Prostate gland (tissue), 2 donors: ENCODE measurements at regions not wholly inside any gene's neighbourhood (a gene's known extent, or its start where the extent isn't known, plus 50 kb on each side); places are given as distances from the start of the nearest gene placed in this dataset.

Source experiments
- POLR2A ChIP-seq: fragments of 450-650 bp; IDR thresholded peaks from one replicate; pipeline ENCODE4 v1.6.1; 2016; ENCODE audit warnings: antibody characterized with exemption, mild to moderate bottlenecking
- POLR2AphosphoS5 ChIP-seq: sonication (generic); formaldehyde crosslinking; IDR thresholded peaks from one replicate; pipeline ENCODE4 v1.6.1; 2017; ENCODE audit warnings: antibody characterized with exemption
- TF ChIP-seq, protein P1 (sequence below), 4 experiments: fragments of 200-600 bp in 2 of 4; fragments of 450-650 bp in 2 of 4; sonication (generic) in 2 of 4; IDR thresholded peaks; 1 replicate in 3 of 4; 2 replicates in 1 of 4; pipeline ENCODE4 v1.5.1; 2016 to 2019; ENCODE audit warnings: antibody characterized with exemption in 4 of 4, mild to moderate bottlenecking in 2 of 4, moderate library complexity in 2 of 4

DNA sequence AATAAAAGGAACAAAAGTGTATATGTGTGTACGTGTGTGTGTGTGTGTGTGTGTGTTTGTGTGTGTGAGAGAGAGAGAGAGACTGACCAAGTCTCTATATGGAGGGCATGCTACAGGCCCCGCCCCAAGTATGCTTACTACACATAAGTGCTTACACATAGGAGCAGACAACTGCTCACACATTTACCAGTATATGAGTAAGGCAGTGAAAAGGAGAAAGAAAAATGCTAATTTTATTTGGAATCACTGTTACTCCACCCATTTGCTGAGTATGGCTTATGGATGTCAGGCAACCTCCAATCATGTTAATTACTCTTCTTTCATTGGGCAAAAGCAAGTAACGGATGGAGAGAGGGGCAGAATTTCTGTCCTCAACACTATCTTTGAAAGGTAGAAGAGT, 107.6 kb upstream of the STK26 start:
- TF ChIP-seq, protein P1, sequence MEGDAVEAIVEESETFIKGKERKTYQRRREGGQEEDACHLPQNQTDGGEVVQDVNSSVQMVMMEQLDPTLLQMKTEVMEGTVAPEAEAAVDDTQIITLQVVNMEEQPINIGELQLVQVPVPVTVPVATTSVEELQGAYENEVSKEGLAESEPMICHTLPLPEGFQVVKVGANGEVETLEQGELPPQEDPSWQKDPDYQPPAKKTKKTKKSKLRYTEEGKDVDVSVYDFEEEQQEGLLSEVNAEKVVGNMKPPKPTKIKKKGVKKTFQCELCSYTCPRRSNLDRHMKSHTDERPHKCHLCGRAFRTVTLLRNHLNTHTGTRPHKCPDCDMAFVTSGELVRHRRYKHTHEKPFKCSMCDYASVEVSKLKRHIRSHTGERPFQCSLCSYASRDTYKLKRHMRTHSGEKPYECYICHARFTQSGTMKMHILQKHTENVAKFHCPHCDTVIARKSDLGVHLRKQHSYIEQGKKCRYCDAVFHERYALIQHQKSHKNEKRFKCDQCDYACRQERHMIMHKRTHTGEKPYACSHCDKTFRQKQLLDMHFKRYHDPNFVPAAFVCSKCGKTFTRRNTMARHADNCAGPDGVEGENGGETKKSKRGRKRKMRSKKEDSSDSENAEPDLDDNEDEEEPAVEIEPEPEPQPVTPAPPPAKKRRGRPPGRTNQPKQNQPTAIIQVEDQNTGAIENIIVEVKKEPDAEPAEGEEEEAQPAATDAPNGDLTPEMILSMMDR (IDR thresholded peaks at IDR 0.05): no peak
- no peak for TF ChIP-seq POLR2A
- TF ChIP-seq POLR2AphosphoS5: no peak
